Renal cortical epithelial cell (primary cell): ENCODE measurements at regions not wholly inside any gene's neighbourhood (a gene's known extent, or its start where the extent isn't known, plus 50 kb on each side); places are given as distances from the start of the nearest gene placed in this dataset.

ENCODE experiments used
- DNase-seq: peaks from one replicate; pipeline ENCODE4 v3.0.0-alpha.2; 2011; ENCODE audit warnings: low read depth

DNA sequence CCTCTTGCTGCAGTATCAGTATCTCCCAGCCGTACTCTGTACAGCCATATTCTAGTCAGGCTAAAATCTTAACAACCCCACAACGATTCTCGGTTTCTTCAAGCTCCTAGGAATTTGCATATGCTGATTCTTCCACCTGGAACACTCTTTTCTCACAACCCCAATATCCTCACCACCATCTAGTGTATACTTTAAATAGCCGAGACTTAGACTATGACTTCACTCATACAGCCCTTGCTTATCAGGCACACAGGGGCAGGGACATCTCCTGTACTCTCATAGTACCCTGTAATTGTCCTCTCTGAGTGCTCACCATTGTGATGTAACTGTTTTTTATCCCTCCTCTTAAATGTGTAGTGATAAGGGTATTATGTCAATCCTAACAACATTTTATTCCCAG, 2126.4 kb upstream of the TENM3 start:
- DNase-seq, result no peak

DNA sequence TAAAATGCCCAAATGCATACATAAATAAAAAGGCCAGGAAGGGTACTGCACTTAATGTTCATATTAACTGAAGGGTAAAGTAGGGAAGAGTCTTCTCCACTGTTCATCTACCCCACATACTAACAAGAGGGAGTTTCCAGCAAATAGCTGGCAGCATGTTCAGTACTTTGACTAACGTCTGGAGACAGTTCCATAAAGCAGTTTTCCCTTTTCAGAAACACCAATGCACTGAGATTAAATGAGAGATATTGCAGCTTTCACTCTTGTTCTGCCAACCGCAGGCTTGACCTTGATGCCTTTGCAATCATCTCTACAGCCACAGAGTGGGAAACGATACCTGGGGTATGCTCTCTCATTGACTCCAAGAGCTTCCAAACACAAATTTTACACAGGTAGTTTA, 2123.1 kb upstream of the TENM3 start:
- DNase-seq, result no peak

DNA sequence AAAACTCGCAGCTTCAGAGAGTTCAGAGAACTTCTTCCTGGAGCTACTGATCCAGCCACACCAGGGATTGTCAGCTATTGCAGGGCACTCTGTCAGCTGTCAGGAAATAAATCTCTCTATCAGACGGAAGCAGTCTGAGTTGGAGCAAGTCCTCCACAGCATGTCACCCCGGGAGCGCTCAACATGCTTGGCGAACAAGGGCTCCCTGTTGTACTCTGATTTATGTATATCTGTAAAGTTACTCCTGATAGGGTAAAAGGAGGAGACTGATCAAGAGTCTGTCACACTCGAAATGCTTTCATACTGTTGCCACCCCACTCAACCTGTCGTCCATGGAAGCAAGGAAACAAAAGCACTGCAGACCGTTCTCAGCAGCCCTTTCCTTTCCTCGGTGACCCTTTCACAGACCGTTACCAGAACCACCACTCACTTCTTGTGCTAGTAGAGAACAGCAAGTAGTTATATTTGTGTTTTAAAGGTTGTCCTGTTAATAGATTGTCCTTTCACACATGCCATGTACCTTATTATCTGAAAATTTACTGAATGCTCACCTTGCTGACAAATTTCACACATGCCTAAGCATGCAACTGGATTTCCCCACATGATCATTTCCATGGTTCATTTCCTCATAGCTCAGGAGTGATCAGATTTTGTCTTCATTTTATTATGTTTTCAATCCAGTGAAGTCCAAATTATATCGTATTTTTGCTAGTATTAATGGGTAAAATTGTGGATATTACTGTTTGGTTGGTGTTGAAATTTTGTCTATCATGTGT, 2108.9 kb upstream of the TENM3 start:
- DNase-seq, result peak; percentile 40

DNA sequence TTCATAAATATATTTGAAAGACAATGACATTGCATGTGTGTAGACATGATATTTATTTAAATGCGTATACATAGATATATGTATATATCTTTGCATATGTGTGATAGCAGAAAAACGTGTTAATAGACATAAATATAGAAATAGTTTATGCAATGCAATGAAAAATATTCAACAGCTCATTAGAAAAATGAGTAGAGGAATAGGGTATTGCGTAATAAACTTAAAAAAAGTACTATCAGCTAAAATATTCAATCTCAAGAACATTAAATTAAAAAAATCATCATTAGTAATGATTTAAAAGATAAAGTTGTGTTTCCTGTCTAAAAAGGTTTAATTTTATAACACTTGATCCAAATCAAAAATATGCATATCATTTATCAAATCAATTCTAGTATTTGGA, 2101.5 kb upstream of the TENM3 start:
- DNase-seq, result no peak

DNA sequence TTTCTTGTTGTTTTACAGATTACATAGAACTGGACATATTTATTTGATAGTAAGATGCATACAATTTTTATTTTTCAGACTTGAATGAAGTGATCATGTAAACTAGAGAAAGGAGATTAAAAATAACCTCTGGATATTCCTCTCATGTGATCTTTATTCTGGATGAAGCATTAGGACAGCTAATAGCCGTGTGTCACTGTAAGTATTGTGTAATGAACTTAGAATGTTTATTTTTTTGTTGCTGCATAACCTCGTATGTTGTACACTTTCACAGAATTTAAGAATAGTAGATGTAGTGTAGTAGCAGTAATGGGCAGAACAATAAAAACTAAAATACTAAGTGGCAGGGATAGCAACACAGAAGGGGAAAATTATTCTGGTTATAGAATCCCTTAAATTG, 2094.5 kb upstream of the TENM3 start:
- no peak for DNase-seq

DNA sequence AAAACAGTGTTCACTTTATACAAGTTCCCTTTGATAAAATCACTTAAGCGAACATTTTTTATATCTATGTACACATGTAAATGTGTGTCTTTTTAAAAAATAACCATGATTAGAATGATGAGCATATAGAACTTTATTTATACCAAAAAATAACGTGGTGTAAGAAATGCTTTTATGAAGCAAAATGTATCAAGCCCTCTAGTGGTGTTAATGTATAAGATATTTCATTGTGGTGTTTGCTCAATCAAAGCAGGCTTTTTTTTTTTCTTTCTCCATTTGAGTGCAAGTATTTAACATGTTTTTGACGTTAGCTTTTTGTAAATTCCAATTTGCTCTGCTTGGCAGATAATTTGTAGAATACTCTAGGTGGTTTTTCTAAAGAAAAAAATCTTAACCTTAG, 2092.4 kb upstream of the TENM3 start:
- peak; percentile 27 for DNase-seq

DNA sequence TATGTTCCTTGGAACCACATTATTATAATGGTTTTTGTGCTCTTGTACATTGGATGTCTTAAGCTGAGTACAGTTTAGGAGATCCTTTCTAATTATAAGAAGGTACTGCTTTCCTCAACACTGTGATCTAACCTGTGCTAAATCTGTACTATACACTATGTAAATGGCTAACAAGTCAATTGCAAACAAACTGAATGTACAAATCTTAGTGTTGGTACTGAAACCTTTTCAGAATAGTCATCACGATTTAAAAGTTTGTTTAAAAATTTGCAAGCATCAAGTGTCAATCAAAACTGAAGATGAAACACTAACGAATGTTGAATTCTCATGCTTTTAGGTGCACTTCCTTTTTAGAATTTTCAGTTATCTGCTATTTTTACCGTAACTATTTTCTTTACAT, 2090.4 kb upstream of the TENM3 start:
- no peak for DNase-seq

DNA sequence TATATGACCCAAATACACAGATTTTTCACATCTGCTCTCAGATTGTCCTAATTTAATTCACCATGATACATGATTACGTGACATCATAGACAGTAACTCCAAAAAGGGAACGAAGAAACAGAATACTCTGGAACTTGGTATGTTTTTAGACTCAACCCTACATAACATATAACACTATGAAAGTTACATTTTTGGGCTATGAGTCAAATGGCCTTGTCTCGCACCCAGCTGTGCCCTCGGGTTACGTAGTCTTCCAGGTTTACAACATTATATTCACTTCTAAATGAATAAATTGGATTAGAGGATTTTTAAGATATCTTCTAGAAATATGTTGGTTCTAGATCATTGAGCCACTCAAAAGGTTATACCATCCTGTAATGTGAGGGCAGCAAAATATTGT, 2089.6 kb upstream of the TENM3 start:
- DNase-seq, result no peak

DNA sequence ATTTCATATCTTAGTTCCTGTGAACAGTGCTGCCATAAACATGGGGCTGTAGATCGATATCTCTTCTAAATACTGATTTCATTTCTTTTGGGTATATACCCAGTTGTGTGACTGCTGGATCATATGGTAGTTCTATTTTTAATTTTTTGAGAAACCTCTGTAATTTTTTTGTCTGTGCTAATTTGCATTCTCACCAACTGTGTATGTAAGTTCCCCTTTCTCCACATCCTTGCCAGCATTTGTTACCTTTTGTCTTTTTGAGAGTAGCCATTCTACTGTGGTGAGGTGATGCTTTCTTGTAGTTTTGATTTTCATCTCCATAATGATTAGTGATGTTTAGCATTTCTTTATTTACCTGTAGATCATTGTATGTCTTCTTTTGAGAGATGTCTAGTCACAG, 2086.5 kb upstream of the TENM3 start:
- no peak for DNase-seq

DNA sequence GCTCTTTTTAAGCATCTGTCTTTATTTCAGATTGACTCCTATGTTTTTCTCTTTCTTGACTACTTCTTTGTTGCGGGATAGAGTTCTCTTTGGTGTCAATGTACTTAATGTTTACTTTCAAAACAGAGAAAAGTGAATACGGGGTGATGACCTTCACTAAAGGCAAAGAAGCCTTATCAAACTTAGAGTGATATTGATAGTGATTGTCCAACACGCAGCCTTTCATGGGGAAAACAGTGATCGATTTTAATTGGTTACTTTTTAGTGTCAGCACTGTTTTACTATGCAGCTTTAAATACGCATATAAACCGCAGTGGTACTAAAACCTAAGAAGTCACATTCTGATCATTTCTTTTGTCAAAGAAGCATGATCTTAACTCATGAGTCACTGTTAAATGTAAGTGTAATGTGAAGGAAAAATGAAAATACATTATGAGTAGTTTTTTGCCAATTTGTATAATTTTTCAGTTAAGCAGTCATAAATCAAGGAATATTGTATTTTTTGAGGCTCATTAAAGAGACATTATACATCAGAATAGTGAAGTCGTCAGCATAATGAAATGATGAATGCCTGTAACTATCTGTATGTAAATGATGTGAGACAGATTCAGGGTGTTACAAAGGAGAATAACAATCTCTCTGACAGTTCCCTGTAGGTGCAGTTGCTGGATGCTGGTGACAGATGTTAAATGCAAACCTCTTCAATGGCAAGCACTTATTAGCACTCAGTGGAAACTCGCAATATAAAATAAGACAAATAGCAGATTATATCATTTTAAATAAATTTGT, 2082.8 kb upstream of the TENM3 start:
- DNase-seq, result no peak

DNA sequence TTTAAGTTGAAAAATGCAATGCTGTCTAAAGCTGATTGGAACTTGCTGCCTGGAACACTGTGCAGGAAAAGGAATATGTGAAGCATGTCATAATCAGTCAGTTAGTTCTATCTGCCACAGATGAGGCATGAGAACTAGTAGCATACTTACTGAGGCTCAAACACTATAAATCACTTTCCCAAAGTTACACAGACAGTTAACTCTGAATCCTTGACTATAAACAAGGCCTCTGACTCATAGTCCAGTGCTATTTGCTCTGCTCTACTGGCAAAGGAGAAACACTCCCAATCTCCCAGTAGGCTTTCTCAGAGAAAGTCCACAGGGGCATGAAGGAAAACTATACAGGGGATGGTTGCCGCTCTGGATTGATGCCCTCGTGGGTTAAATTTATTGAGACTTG, 2078.4 kb upstream of the TENM3 start:
- peak; percentile 97 for DNase-seq

DNA sequence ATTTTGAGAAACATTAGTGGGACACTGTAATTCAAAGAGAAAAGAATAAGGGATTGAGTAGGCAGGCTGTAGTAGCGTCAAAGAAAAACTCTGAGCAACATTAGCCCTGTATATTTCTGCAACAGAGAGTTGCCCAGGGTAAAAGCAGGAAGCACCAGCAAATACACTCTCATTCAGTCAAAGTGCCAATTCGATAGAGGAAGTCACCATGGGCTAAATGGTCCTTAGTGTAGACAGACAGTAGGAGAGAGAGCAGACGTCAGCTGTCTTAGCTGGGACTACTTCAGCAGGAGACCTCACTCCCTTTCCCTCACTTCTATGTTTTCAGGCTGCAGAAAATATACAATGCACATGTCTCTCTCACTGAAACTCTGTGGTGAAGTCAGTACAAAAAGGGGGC, 2073.8 kb upstream of the TENM3 start:
- no peak for DNase-seq

DNA sequence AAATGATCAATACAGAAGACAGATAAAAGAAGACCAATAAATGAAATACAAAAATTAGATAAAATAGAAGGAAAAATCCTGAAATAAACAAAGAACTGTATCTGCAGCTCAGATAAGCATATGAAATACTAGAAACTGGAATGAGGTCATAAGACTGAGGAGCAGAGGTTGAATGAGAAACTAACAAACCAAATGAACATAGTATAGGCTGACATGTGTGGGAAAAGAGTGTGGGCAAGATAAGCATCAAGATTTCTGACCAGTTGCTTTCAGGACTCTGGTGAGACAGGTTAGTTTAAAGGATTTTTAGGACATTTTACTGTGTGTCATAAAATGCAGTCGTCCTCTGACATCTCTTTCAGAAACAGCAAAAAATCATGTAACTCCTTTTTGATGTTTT, 2073.2 kb upstream of the TENM3 start:
- DNase-seq, result no peak

DNA sequence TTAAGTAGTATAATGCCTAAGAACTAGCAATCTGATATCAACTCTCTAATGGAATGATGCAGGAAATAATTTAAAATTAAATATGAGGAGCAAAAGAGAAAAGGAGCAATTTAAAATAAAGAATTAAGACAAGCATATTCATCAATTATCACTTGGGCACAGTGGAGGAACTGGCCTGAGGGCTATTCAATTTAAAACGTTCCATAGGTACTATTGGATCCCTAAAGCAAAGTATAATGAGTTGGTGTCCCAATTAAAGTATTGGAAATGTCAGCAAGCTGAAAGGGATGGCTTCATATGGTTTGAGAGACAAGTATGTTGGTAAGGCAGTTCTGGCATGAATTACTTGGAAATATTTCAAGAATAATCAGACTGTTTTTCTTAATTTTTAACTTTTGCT, 2064.1 kb upstream of the TENM3 start:
- DNase-seq, result no peak

DNA sequence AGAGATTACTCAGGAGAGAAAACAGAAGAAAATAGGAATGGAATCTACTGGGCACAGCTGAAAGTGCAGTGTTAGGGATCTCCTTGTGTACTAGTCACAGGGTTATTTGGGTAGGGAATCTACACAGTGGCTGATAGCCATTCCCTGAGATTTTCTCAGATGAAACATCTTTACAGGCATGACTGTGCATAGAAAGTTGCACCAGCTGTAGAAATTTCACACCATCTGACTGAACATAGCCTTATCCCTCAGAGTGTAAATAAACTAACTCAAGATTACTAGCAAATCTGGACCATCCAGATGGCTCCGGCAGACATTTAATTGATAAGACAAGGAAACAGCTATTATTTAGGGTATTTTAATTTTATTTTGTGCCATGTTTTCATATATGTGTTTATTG, 2053.5 kb upstream of the TENM3 start:
- DNase-seq, result peak; percentile 1

DNA sequence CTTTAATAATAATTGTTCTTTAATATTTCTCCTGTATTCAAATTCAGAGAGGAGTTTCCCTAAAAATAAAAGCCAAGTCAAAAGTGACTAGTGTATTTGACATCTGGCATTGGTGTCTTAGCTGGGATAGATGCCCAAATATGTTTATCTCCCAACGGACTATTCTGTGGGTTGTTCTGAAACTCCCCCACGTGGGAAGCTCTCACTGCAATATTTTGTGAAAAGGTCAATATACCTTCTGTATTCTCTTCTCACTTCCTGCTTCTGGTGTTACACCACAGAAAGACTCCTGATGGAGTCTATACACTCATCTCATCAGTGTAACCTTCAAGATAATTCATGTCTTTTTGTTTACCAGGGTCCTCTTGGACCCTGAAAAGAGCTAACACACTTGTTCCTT, 2052.8 kb upstream of the TENM3 start:
- no peak for DNase-seq

DNA sequence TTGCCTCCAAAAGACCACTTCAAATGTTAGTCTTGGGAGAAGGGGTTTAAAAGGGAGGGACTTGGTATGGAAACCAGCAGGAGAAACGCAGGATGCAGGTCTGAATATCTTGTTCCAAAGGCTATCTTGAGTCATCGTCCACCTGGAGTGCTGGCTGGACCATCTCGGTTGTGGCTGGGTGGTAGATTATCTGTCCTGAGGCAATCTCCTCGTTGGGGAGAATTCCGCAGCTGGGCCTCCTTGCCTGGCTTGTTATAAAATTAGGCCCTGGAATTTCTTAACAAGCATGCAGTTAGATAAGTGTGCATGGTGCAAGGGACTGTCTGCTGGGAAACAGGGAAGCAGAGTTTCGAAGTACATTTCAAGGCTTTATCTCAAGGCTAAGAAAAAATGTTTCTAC, 2045.7 kb upstream of the TENM3 start:
- no peak for DNase-seq

DNA sequence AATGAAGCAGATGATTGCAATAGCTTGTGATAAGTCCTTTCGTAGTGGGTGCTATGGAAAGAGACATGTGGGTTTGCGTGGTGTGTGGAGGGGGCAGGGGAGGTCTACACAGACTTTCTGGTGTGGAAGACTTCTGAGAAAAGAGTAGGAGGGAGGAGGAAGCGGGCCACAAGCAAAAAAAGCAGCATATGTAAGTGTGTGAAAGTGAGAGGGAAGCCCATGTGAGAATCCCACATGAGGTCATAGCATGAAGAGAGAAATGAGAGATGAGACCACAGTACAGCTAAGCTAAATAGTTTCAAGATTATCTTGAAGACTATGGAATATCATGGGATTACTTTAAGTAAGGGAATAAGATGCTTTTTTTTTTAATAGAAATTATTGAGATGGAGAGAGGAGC, 2039.9 kb upstream of the TENM3 start:
- no peak for DNase-seq

DNA sequence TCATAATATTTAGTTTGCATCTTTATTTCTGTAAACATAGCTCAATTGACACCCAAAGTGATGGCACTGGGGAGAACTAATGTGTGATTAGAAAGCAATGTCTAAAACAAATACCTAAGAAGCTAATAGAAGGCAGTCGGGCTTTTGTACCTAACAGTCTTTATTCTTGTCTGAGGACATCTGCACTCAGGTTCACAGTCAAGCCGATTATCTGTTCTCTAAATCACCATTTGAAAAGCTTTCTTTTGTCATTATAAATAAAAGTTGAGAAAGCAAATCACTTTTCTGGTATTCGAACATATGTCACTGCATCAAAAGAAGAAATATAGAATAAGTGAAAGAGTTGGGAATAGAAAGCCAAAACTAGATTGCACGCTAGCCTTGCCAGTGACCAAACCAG, 2037.9 kb upstream of the TENM3 start:
- DNase-seq, result no peak

DNA sequence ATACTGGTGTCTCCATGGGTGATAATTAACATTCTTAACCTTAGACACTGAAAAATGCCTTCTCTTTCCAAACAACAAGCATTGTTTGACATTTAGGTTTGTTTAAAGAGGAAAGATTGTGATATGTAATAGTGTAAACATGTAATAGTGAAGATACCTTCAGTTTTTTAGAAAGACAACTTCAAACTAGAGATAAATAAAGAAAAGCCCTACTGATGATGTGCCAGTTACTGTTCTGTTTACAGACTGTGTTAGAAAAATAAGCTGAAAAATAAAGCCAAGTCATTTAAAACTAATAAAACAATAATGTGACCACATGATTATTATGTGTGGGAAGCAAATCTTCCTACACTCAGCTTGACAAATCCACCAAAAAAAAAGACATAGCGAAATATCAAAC, 2035.3 kb upstream of the TENM3 start:
- DNase-seq, result no peak

DNA sequence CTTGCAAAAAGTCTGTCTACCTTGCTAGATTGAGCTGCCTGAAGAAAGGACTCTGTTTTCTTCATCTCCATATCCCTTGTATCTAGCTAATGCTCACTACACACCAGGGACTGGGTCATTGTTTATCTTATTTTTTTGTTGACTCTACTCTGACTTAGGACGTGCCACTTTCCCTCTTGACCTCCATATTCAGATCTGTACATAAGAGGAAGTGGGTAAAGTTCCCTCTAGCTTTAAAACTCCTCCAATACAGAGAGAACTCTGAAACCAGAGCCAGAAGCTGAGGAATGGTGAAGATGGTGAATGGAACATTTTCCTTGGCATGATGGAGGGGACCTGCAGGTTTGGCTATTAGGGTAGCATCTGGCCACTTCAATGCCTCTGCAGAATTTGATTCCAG, 2026.1 kb upstream of the TENM3 start:
- no peak for DNase-seq

DNA sequence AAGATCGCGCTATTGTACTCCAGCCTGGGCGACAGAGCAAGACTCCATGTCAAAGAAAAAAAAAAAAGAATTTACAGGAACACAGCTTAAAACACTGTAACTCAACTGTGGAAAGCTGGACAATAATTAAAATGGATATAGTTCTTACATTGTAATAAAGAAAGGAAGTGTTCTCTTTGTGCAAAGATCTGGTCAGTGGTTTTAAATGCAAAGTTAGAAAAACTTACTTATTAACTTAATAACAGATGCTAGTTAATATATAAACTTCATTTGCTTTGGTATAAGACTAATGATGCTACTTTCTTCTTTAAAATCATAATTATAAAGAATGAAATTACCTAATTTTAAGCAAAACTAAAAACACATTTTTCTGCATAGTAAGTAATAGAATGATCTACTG, 2024.1 kb upstream of the TENM3 start:
- peak; percentile 45 for DNase-seq

DNA sequence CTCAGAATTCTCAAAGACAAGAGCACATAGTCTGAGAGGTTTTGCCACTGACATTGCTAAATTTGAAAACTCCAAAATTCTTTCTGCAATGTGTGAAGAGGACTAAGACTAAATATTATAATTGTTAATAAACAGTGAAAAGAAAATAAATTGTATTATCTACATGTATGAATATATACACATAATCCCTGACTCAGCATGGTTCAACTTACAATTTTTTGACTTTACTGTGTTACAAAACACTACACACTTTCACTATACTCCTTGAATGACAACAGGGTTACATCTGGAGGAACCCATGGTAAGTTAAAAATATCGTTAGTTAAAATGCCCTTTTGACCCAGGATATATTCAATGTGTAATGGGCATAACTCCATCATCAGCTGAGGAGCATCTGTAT, 2017.2 kb upstream of the TENM3 start:
- no peak for DNase-seq

DNA sequence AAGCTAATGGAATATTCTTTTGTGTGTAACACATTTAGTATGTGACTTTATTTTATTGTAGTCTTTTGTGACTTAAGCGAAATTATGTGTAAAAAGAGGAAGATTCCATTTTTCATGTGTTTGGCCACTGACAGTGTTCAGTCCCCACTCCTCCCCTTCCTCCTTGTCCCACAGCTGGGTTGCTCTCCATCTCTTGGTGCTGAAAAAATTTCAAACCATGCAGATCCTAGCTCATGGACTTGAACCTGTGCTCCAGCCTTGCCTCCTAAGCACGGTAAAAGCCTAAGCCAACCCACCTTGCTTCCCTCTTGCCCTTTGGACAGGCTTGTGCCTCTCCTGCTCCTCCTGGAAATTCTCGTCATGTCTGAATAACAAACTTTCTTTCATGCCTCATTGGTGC, 2008.5 kb upstream of the TENM3 start:
- no peak for DNase-seq
